Esophagus mucosa (tissue), 1 donor: ENCODE measurements at regions not wholly inside any gene's neighbourhood (a gene's known extent, or its start where the extent isn't known, plus 50 kb on each side); places are given as distances from the start of the nearest gene placed in this dataset.
A peak's percentile ranks its signal among the peaks of the same experiment; 100 is the strongest.

ENCODE experiments used
- ATAC-seq: fragments of 200-7000 bp; cut with Tn5 transposase; one replicate; pipeline ENCODE4 v1.9.1; 2020
- donor health status: DM: yes; HTN: yes; CAD: no.

DNA sequence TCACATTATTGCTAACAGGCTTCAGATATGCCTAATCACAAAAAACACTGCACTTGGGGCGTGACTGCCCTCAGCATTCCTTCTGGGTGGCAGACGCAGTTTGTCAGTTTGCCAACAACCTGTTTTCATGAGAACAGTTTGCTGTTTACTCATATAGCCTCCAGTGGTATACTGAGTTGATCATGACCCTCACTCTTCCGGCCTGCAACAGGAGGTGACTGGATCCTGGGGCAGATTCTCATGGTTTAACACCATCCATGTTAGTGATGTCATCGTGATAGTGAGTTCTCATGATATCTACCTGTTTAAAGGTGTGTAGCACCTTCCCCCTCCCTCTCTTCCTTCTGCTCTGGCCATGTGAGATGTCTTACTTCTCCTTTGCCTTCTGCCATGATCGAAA lies 555.2 kb downstream of the PLPP3 start:
- ATAC-seq, result no peak

- ATAC-seq, result no peak
Observed at GRCh38 chr1:56019922-56020321, 559.4 kb downstream of the PLPP3 start.

DNA sequence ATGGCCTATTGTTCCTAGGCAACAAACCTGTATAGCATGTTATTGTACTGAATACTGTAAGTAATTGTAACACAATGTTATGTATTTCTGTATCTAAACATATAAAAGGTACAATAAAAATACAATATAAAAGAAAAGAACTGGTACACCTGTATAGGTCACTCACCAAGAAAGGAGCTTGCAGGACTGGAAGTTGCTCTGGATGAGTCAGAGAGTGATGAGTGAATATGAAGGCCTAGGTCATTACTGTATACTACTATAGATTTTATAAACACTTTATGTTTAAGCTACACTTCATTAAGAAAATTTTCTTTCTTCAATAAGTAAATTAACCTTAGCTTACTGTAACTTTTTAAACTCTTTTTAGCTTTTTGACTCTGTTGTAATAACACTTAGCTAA lies 559.9 kb downstream of the PLPP3 start:
- peak; percentile 48 for ATAC-seq

DNA sequence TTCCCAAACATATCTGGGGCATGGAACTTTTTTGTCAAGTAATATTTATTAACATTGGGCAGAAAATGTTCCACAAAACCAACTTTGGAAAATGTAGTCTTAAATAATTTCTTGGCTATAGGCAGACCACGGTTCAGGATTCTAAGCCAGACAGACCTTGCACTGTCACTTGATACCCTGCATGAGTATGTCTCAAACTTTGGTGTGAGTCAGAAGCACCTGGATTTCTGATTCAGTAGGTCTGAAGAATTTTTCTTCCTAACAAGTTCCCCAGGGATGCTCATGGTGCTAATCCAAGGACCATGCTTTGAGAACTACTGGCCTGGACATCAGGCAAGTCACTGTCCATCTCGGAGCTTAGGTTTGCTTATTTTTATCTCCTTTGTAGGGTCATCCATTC lies 562.0 kb downstream of the PLPP3 start:
- no peak for ATAC-seq

DNA sequence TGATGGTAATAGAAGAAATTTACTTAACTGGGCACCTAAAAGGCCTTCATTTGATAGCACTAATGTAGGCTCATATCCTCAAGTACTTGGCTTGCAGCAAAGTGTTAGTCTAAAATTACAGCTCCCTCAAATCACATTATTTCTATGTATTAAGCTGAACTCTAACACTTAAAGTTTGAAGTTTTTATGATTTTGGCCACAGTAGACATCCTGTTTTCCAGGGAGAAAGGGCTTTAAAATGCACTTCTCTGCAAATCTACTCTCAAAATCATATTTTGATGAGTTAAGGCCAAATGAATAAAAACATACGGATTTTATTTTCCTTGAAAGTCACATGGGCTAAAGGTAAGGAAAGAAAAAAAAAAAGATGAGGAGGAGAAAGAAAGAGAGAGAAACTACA lies 575.5 kb downstream of the PLPP3 start:
- ATAC-seq, result no peak

DNA sequence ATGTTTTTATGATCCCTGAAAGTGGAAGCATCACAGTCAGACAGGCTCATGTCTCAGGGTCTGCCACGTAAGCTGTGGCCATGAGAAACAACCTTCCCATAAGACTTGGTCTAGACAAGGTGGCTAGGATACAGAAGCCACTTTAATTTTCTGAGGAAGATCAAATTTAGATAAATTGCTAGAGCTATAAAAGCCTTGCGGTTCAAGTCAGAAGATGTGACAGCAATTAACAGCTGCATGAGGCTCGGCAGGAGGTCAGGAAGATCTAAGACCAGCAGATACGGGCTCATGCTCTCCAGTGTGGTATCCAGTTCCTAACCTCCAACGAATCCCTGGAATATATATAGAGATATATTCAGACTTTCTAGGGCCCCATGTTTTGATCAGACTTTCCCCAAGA lies 577.1 kb downstream of the PLPP3 start:
- ATAC-seq, result no peak

- ATAC-seq, result no peak
Observed at GRCh38 chr1:56000424-56000823, 578.9 kb downstream of the PLPP3 start.

DNA sequence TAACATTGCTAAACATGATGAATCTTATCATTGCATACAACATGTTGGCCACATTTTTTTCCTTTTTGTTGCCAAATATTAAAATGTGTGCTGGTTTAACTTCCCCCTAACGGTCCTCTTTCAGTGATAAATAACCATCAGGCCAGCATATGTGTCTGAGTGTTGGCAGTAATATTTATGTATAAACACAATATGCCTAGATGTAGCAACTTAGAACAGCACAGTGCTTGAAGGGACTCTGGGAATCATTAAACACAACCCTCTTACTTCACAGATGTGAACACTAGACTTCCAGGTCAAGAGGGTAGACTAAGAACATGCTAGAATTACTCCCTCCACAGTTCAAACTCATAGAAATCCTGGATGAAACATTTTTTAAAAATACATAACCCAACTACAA lies 581.8 kb downstream of the PLPP3 start:
- ATAC-seq, result no peak

DNA sequence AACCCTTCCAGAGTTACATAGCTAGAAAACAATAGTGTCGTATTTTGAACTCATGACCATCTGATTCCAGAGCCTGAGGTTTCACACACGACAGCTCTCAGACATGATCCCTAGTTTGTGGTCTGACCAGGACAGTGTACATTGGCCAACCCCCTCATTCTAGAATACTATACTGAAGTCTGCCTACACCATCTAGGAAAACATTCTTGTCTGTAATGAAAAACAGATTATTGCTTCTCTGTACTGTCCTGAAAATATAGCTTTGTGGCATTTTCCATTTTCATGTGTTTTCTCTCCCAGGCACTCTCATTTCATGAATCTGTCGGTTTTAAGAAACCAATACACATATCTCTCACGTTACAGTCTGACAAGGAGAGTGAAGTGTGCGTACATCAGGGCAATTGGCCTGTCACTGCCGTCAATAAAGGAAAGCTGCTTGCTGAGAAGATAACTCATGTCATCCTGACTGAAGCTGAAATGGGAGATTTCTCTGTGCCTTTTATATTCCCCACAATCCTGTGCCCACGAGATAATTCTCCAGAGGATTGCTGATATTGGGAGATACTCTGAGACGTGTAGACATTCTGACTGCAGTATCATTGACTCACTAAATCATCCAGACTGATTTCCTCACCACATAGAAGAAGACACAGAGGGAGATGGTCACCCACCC lies 585.6 kb downstream of the PLPP3 start:
- no peak for ATAC-seq

DNA sequence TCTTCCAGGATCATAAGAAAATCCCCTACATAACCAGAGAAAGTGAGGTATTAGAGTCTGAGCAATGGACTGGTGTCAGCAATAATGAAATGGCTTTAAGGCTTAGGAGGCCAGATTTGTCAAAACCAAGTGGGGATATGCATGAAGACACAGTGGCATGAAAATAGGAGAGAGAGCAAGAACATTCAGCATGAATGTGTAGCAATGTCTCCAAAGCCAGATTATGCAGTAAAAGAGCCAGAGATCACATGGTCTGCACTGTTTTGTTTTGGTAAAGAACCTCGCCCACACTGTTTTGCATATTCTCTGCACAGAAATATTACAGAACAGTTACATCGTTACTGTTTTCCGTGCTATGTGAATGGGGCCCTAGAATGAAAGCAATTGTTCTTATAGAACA lies 589.4 kb downstream of the PLPP3 start:
- ATAC-seq, result no peak

- no peak for ATAC-seq
Observed at GRCh38 chr1:55988963-55989452, 590.4 kb downstream of the PLPP3 start.

DNA sequence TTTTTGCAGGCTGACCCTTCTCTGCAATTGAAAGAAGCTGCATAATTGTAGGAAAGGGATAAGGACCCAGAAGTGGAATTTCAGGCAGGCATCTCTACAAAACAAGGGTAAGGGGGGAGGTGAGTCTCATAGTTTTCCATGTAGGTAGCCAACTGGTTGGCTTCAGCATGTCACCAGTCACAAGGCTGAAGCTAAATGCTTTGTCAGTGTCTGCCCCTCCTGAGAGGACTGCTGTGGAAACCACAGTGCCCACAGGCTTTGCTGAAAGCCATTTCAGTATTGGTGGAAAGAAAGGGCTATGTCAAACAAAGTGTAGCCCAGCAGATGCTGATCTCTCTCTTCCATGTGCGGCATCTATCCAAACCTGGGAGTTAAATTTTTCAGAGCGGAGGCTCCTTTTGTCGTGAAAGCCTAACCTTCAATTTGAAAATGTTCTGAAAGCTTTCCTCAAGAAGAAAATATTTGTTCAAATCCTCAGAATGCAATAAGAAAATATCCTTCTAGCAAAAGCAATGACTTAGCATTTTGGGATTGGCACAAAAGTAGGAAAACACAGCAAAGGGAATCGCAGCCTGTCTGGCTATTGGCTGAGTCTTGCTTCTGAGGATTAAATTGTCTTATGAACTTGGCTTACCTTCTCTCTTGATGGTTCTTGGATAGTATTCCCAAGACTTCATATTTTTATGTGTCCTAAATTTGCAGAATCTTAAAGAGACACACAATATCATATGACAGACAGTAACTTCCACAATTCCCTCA lies 591.7 kb downstream of the PLPP3 start:
- no peak for ATAC-seq

DNA sequence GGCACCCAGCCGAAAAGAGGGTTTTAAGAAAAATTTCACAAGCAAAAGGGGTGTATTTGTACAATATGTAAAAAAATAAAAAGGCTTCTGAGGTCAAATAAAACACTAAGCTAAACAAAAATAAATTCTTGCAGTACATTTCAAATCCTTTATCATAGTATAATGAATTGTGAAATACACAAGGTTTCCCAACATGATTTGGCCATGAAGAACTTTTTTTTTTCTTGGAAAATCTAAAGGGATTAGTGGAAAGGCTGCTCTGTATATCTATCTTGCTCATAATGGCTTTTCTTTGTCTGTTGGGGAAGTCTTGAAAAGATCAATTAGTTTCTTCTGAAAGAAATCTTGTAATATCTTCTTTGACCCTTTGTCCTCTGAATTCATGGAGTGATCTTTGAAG lies 593.4 kb downstream of the PLPP3 start:
- ATAC-seq, result no peak

DNA sequence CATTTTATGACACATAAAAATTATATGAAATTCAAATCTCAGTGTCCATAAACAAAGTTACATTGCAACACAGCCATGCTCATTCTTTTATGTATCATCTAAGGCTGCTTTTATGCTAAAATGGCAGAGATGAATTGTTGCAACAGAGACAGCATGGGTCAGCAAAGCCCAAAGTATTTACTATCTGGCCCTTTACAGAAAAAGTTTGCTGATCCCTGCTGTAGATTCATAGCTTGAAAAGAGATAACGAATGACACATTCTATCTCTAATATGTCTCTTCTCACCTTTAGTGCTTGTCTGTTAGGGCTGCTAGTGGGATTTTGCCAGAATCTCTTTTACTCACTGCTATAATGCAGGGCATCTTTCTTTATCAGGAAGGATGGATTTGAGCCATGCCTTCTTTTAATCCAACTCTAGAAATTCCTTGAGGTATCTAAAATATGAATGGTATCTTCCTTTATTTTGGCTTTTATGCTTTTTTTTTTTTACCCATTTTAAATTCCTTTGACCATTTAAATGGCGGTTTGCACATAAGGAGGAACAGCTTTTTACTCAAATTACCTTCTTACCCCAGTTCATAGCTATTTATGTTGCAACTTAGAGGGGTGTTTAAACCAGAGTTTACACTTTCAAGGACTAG lies 598.2 kb downstream of the PLPP3 start:
- no peak for ATAC-seq

DNA sequence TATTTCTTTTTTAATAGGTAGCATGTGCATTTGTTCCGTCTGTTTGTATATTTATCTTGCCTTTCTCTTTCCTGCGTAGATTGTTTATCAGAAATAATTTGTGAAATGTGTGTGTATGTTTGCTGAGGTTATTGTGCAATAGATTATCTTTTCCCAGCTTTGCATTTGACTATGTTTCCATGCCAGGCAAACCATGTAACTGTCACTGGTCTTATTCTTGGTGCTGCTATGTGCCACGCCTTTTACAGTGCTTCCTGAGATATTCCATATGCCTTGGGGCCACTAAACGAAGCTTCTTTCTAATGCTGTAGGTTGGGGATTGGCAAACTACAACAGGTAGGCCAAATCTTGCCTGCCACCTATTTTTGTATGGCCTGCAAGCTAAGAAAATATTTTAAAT lies 598.8 kb downstream of the PLPP3 start:
- no peak for ATAC-seq

DNA sequence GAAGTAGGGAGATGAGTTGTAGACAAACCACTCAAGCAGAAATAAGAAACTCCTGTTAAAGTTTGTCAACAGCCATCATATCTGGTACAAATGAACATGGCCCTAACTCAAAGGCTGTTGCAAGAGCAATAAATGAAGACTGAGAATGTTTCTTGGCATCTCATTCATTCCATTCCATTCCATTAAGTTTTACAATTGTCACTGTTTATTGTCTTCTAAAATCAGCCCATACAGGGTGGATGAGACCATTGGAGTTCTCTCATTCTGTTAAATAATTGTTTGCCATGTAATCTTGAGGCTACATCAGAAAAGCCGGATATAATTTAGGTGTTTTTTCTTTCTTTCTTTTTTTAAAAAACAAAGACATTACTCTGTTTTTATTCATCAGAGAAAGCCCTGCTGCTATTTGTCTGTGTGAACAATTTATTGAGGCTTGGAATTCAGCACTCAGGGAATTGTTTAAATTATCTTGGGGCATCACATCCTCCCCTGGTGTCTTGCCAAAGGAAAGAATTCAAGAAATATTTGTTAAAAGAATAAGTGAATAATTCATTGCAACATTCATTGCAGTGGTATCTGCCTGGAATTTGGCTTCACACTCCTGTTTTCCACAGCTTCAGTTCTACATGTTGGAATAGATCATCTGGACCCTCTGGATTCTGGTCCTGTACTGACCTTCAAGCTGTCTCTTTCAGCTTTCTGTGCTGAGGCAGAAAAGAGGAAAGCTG lies 604.5 kb downstream of the PLPP3 start:
- no peak for ATAC-seq

DNA sequence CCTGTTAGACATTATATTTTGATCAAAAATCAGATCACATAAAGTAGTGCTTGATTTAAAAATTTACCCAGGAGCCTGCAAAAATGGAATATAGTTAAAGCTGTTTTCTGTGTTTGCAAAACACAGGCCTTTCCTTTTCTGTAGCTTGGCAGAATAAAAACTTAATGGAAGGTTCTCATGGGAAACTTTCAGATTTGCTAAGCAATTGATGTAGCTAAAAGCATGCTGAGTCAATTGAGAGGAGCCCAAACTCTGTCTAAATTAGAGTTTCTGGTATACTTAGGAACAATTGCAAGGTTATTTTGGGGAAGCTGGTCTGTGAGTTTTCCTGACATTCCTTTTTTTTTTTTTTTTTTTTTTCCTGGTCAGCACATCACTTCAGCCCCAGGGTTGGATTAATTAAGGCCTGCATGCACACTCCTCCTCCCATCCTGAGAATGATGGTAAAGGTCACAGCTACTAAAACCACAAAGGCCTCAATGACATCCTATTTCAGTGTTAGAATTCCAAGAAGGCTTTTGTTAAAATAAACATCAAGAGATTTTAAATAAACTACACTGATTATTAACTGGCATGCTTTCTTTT lies 608.7 kb downstream of the PLPP3 start:
- no peak for ATAC-seq

- no peak for ATAC-seq
Observed at GRCh38 chr1:55969322-55969721, 610.0 kb downstream of the PLPP3 start.

DNA sequence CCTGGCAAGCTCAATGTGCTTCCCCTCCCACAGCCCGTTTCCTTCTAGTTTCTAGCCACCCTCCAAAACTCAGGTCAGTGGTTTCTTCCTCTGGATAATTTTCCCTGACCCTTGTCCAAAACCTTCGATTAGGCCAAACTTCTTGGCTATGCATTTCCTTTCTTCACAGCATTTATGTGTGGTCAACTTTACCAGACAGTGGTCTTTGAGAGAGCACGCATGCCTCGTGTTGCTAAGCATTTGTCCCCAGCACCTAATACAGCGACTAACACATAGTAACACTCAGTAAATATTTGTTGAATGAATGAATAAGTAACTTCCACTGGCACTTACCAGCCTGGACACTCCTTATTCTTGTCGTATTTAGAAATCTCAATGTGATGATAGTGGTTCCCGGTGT lies 610.7 kb downstream of the PLPP3 start:
- ATAC-seq, result no peak

DNA sequence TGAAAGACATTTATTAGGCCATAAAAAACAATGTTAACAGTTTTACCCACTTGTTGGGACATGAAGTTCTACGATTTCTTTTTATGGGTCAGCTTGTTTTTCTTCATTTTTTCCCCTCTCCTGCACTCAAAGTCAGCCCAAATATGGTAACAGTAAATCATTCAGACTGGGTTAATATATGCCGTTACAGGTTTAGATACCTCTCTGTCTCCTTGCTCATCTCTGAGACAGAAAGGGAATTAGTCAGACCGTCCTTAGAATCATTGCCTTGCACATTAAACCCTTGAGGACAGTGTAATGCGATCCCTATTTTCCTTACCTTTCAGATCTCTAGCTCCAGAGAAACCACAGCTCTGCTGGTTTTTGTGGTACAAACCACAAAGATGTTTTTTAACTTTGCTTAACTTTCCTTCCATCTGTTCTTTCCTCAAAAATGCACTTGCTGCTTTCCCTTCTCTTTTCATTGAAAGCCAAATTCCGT lies 613.3 kb downstream of the PLPP3 start:
- no peak for ATAC-seq

GRCh38 chr1:55962472-55962871 lies 616.9 kb downstream of the PLPP3 start:
- no peak for ATAC-seq

- ATAC-seq, result no peak
Observed at GRCh38 chr1:55959136-55959548, 620.2 kb downstream of the PLPP3 start.

- no peak for ATAC-seq
Observed at GRCh38 chr1:55958498-55958897, 620.9 kb downstream of the PLPP3 start.
